ENCODE measurements at regions not wholly inside any gene's neighbourhood (a gene's known extent, or its start where the extent isn't known, plus 50 kb on each side); places are given as distances from the start of the nearest gene placed in this dataset.
"Not testable (repeated sequence)": the region's sequence is repeated elsewhere in the genome, so short reads cannot be mapped to it uniquely, and the experiment has no call there.

DNA sequence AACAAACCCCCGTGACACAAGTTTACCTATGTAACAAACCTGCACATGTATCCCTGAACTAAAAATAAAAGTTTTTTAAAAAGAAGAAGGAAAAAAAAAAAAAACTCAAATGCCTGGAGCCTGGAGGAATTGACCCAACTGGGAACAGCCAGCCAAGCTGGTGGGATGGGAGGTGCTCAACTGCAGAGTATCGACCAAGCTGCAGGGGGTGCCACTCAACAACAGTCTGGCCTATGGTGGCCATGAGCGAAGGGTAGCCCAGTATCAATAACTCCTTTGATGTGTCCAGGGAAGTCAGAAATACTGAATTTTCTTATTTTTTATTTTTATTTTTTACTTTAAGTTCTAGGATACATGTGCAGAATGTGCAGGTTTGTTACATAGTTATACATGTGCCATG, 310.3 kb upstream of the DLGAP1 start:
- DNase-seq (ENCODE audit: low read depth), result no peak

DNA sequence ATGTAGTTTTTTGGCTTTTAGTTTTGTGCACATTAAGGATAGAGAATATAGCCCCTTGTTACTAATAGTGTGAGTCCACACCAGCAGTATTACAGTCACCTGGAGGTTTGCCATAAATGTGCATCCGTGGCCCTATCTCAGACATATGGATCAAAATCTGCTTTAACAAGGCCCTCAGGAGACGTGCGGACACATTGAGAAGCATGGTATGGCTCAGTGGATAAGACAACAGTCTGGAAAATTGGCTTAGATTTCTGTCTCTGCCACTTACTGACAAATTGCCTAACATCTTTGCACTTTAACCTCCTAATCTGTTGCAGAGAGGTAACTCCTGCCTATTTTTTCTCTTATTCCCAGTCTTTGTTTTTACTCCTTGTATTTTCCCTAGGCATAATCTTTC, 307.2 kb upstream of the DLGAP1 start:
- DNase-seq (ENCODE audit: low read depth), result no peak

DNA sequence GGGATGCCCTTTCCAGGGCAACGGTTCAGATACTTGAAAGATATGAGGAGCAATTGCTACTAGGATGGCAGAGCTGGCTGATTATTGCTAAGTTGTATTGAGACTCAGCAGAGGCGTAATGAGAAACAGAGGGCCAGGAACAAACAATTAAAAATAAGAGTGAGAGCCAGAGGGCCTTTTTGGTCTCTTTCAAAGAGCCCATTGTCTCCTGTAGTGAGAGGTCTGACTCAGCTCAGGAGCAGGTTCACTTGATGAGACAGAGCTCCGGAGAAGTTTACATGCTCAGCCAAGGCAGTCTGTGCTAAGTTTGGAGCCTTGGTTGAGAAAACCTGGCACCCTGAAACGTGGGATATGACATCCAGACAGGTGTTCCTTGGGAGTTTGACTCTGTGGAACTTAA, 303.9 kb upstream of the DLGAP1 start:
- DNase-seq (ENCODE audit: low read depth), result no peak

DNA sequence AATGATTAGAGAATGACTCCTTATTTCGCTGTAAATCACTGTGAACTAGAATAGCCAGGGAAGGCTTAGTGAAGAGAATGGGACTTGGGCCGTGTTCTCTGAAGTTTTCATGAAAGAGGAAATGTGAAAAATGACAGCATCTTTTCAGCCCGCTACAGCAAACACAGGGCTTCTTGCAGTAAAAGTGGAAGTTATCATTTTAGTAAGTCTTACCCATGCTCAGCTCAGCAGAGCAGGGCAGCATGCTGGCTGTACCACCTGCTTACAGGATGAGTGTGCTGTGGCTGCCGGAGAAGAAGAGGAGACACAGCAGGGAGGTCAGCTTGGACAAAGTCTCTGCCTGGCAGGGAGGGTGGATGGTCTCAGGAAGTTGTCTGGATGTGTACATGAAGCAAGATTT, 300.7 kb upstream of the DLGAP1 start:
- no peak for DNase-seq (ENCODE audit: low read depth)

DNA sequence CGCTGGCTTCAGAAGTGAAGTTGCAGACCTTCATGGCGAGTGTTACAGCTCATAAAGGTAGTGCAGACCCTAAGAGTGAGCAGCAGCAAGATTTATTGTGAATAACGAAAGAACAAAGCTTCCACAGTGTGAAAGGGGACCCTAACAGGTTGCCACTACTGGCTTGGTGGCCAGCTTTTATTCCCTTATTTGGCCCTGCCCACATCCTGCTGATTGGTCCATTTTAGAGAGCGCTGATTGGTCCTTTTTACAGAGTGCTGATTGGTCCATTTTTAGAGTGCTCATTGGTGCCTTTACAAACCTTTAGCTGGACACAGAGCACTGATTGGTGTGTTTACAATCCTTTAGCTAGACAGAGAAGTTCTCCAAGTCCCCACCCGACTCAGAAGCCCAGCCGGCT, 298.0 kb upstream of the DLGAP1 start:
- not testable (repeated sequence) for DNase-seq (ENCODE audit: low read depth)

DNA sequence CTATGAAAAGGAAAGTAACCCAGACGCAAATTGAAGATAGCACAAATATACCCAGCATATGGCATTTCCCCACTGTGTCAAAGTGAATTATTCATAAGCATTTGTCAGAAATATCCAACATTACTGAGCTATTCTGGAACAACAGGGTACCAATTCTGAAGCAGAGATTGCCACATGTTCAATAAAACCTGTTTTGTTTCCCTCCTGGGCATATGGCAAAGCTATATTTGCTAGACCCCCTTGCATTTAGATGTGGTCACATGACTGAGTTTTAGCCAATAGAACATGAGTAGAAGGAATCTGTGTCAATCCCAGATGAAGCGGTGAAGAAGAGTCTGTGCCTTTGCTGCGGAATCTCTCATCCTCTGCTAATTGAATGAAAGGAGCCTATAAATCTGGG, 296.4 kb upstream of the DLGAP1 start:
- no peak for DNase-seq (ENCODE audit: low read depth)

DNA sequence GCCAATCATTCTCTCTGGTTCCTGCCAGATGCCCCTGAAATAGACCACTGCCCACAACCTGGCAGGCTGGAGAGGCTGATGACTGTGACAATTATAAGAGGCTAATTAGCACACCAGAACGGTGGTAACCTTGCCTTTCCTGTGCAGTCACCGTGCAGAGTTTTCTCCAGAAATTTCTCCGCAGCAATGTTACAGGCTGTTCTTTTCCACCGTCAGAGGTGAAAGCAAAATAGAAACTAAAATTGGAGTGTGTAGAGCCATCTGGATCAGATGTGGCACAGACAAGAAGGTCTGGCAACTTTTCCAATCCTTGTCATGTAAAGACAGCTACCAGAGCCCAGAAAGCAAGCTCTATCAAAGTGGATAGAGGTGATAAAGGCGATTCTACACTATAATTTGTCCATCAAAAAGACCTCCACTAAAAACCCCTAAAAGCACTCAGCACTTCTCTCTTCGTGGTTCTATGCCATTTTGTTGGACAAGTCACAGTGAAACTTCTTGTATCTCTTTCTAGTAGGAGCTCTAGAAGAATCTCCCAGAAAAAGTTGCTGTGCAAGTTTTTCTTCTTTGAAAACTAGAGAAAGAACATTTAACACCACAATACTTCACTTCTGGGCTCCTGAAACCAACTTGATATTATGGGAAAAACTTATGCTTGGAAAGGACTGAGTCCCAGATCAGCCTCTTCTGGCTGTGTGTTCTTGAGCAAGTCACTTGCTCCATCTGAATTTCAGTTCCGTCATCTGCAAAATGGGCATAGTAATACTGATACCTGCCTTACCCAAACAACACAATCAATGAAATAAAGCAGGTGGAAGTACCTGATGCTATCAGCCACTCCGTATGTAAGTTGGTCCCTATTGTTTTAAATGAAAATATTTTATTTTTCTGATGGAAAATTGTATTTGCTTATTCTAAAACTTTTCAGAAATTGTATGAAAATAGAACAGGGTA, 295.6 kb upstream of the DLGAP1 start:
- DNase-seq (ENCODE audit: low read depth), result no peak

DNA sequence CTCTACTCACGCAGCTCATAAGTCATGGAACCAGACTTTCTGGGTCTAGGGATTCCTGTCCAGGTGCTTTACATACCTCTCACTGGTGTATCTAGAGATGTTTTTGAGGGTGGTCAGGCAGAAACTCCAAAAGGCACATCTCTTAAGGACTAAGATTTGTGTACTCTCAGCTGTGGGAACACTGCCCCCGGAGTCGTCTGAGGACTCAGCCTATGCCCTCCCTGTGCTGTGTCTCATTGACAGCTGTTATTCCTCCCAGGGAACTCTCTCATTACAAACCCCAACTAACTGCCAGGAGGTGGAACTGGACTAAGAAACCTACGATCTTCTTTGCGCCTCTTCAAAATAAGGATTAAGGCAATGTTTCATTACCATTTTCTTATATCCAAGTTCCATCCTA, 293.9 kb upstream of the DLGAP1 start:
- no peak for DNase-seq (ENCODE audit: low read depth)

DNA sequence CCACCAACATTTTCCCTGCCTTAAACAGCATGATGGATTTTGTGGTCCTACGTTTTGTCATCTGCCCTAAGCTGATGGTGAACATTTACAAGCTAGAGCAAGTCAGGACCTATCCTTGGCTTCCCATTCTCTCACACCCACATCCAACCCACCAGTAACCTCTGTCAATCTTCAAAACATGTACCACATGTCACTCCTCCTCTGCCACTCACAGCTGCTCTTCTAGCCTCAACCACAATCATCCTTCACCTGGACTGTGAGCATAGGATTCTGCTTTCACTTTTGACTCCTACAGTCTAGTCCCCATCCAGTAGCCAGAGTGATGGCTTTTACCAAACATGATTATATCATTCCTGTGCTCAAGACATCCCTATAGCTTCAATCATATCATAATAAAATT, 279.8 kb upstream of the DLGAP1 start:
- DNase-seq (ENCODE audit: low read depth), result no peak

DNA sequence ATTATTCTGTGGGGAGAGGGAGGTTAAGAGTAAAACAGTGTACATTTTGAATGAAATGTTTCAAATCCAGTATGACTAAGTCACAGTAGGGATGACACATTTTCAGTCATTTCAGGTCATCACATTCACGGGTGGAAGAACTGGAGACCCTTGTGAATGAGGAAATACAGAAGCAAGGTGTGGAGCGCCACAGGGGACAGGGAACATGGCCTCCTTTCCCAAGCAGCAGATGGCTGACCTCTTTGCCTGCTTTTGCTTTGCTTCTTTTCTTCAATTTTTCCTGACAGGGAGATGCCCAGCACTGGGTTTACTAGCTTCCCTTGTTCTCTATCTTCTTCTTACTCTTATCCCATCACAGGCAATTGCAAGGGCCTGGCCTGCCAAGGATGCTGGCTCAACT, 278.9 kb upstream of the DLGAP1 start:
- no peak for DNase-seq (ENCODE audit: low read depth)

DNA sequence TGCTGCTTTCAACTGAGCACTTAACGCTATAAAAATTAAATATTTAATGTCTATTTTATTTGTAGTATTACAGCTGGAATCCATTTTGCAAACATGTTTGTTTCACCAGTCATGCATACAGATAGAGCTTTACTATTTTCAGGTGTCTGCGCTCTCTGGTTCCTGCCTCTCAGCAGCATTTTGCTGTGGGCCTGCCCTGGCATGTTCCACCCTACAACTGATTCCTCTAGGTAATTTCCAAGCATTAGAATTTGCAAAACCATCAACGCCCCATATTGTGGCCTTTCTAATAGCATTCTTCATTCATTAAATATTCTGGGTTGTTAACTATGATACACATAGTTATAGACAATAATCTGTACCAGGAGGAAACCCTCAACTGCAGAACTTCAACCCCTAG, 266.4 kb upstream of the DLGAP1 start:
- no peak for DNase-seq (ENCODE audit: low read depth)

DNA sequence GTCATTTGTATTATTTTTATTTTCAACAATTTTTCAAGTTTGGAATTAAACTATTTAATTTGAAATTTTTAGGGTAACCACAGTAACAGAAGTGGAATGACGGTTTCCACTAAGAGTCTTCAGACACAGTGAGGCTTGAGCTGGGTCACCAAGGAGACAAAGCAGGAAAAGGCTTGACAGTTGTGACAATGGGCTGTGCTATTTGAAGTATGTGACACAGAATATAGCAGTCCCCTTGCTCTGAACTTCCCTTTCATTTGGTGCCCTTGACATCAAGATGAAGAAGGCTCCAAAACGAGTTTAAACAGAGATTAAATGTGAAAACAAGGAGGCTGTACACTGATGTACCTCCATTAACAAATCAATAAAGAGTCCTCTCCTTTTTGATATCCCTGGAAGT, 265.4 kb upstream of the DLGAP1 start:
- no peak for DNase-seq (ENCODE audit: low read depth)

DNA sequence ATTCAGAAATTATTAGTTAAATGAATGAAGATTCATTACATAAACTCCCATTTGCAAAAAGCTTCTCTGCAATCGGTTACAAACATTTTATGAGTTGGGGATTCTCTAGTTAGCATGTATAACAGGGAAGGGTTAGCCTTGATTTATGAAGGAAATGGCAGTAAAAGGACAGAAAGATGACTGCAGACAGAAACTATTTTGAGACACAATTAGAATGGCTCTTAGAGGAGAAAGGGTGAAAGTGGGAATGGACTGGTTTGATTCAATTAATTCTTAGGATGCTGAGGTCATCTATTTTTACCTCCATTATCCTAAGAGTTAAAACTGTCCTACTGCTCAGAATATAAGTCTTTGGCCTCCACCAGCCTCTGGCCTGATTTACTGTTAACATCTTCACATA, 250.8 kb upstream of the DLGAP1 start:
- no peak for DNase-seq (ENCODE audit: low read depth)

DNA sequence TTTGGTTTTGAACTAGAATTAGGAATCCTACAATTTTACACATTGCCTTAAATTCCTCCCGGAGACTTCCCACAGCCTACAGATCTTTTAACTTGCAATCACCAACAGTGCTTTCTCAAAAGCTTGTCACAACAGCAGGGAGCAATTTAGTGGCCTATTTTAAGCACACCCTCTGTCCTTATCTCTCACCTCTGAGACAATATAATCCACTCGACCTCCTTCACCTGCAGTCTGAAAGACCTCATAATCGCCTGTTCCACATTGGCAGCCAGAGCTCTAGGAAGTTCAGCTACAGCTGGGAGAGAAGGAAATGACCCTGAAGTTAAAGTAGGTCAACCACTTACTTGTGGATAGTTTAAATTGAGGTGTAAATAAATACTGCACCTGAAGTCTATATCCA, 249.7 kb upstream of the DLGAP1 start:
- DNase-seq (ENCODE audit: low read depth), result no peak

DNA sequence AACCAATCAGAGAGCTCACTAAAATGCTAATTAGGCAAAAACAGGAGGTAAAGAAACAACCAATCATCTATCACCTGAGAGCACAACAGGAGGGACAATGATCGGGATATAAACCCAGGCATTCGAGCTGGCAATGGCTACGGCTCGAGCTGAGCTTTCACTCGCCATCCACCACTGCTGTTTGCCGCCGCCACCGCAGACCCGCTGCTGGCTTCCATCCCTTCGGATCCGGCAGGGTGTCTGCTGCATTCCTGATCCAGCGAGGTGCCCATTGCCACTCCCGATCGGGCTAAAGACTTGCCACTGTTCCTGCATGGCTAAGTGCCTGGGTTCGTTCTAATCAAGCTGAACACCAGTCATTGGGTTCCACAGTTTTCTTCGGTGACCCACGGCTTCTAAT, 236.7 kb upstream of the DLGAP1 start:
- no peak for DNase-seq (ENCODE audit: low read depth)

DNA sequence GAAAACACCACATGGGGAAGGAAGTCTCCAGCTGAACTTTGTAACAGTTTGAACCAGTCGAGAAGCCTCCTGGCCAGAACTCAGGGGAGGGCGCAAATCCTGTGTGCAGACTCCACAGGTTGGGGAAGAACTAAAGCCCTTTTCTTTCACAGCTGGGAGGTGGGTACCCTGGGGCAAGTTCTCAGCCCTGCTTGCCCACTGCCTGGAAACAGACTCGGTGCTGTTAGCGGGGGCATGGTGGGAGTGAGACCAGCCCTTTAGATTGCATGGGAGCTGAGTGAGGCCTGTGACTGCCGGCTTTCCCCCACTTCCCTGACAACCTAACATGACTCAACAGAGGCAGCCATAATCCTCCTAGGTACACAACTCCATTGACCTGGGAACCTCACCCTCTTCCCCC, 223.6 kb upstream of the DLGAP1 start:
- DNase-seq (ENCODE audit: low read depth), result not testable (repeated sequence)

DNA sequence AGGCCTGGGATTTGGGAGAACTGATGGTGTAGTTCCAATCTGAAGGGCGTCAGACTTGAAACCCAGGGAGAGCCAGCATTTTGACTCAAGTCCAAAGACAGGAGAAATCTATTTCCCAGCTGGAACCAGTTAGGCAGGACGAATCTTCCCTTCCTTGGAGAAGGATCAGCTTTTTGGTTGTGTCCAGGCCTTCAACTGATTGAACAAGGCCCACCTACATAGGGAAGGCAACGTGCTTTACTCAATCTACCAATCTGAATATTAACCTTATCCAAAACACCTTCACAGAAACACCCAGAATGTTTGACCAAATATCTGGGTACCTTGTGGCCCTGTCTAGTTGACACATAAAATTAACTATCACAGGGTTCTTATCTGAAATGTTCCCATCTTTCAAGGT, 221.9 kb upstream of the DLGAP1 start:
- DNase-seq (ENCODE audit: low read depth), result no peak

DNA sequence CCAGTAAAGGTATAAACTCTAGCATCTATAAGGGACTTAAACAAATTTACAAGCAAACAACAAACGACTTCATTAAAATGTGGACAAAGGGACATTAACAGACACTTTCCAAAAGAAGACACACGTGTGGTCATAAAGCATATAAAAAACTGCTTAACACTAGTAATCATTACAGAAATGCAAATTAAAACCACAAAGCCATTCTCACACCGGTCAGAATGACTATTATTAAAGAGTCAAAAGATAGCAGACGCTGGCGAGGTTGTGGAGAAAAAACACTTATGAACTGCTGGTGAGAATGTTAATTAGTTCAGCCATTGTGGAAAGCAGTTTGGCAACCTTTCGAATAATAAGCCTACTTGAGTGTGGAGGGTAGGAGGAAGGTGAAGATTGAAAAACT, 217.1 kb upstream of the DLGAP1 start:
- no peak for DNase-seq (ENCODE audit: low read depth)

DNA sequence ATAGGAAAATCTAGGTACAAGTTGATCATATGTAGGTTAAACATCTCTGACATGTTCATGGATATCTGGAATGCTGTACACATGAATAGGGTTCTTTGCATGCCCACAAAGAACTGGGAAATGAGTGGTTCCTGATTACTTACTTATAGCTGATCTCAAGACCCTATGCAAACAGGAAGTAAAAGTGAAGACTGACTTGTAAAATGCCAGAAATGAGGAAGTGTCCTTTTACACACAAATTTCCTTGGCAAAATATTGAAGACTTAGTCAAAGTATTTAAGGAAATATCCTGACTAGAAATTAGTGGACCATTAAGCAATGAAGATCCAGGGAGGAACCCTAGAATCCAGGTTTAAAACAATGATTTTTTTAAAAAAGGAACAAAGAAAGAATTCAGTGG, 203.7 kb upstream of the DLGAP1 start:
- no peak for DNase-seq (ENCODE audit: low read depth)

DNA sequence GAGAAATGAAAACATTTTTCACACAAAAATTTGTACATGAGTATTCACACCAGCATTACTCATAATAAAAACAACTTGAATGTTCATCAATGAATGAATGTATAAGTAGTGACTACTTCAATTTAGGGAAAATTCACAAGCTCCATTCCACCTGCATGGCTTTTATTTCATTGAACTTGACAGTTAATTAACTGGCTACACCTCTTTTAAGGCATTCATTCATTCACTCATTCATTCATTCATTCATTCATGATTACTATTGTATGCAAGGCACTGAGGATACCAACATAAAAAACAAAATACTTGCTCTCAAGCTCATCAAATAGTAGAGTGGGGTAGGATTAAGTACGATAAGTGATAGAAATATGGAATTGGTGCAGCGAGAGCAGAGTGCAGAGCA, 198.3 kb upstream of the DLGAP1 start:
- DNase-seq (ENCODE audit: low read depth), result no peak

DNA sequence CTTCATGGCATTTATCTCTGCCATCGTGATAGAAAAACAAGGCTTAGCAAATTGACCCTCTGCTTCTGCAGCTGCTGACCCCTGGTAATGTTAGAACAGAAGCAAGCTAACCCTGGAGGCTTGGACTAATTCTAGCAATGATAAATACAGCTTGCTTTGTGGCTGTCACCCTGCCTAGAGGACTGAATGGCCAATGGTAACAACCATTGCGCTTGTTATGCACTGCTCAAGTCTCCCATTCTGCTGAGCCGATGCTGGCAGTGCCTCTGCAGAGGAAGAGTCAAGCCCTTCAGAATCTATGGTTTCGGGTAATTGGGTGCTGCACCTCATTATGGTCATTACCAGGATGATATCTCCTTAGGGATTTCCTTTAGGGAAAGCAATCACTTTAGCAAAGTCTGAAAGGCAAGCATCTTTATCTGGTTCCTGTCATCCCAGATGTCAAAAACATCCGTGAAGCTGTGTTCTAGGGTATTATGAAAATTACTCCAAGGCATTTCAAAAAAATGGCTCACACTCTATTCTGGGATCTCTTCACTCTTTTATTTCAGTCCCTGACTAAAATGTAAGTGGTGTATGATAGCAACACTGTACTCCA, 186.8 kb upstream of the DLGAP1 start:
- DNase-seq (ENCODE audit: low read depth), result no peak

DNA sequence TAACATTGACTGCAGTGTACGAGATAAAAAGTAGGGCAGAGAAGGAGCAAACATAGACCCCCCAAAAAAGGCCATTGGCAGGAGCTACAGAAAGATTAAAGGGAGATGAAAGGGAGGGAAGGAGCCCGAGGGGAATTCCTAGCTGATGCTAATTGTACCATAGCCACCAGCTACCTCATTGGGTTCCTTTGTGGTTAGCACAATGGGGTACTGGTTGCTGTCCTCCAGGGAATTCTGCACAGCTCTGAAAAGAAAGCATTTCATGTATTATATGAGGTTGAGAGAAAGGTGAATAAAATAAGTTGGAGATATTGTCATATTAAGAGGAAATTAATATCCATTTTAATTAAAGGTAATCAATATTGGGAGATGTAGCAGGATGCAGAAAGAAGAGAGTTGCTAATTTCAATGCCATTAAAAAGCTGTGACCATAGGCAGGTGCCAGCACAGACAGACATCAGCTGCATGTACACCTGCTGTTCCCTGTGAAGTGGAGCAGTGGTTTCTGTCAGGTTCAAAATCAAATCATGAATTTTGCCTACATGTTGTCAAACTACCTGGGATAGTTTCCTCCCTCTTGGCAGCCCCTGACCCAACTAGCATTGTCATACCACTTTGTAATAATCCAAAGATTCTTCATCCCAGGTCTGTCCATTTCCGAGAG, 185.4 kb upstream of the DLGAP1 start:
- no peak for DNase-seq (ENCODE audit: low read depth)

DNA sequence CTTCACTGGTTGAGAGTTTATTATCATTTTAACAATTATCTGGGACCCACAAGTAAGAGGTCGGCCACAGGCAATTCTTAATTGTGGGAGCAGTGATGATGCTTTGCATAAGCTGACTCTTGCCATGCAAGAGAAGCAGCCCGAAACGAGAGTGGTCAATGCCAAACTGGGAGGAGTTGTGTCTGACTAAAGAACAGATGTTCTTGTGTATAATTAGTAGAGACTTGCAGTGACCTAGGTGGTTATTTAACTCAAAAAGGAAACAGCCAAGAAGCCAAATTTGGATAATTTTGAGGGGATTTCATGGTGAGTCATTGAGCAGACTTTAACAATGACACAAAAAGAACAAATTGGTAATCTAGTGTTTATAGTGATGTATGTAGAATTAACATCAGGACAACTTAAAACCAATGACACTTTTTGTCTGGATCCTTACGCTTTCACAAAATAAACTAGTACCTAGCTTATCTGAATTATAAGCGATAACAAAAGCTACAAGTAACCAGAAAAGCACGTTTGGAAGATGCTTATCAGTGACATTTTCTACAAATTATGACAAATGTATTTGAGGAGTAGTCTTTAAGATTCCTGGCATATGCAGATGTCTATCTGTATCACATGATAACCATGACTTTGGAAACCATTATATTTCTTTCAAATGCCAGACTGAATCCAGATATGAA, 184.7 kb upstream of the DLGAP1 start:
- no peak for DNase-seq (ENCODE audit: low read depth)
